K562 (cell line): ENCODE measurements at regions not wholly inside any gene's neighbourhood (a gene's known extent, or its start where the extent isn't known, plus 50 kb on each side); places are given as distances from the start of the nearest gene placed in this dataset.
"Not testable (repeated sequence)": the region's sequence is repeated elsewhere in the genome, so short reads cannot be mapped to it uniquely, and the experiment has no call there.

ENCODE experiments used
- ATAC-seq: fragments of 200-7000 bp; cut with Tn5 transposase; 3 replicates; pipeline ENCODE4 v1.9.1; 2020; ENCODE audit warnings: moderate library complexity
- BruUV-seq: library from RNA; stranded (reverse); fragments of 400-500 nt; replicated peaks from 2 replicates; lab custom pipeline; 2021; lab: Mats Ljungman, UMichigan
- CTCF ChIA-PET: fragments of 300-600 bp; formaldehyde crosslinking; extraction: SDS; loops from one replicate; lab custom pipeline; 2021; ENCODE audit warnings: low intra/inter-chr PET ratio; lab: Yijun Ruan, JAX
- POLR2A ChIA-PET: fragments of 300-600, 350-650 bp; sonication (Branson Sonifier 250); formaldehyde crosslinking; extraction: SDS; loops from one replicate; lab custom pipeline; 2021; ENCODE audit warnings: antibody characterized with exemption, inconsistent platforms; lab: Yijun Ruan, JAX
- DNase-seq, 4 experiments: peaks; one replicate each; pipeline versions ENCODE4 v3.0.0 to v3.0.0-alpha.2; 2011 to 2018; ENCODE audit warnings: low spot score in 3 of 4, mixed read lengths in 3 of 4; ENCODE audit errors: extremely low read depth in 1 of 4
- FAIRE-seq: peaks from 2 replicates; lab custom pipeline; 2011; peaks lifted over from hg19 to GRCh38; lab: Jason Lieb, UNC
- H2AFZ ChIP-seq: 2 replicates; pipeline ENCODE4 v1.6.0; 2011; ENCODE audit warnings: low read depth, low read length, control low read depth, inconsistent platforms
- H3K27ac ChIP-seq: fragments of 200-600 bp; 3 replicates; pipeline ENCODE4 v1.8.0; 2011; ENCODE audit warnings: low read depth, mild to moderate bottlenecking, control low read depth, inconsistent platforms, low read length, moderate library complexity, mixed read lengths; ENCODE audit errors: extremely low read depth
- H3K27me3 ChIP-seq, 2 experiments: fragments of 300-600 bp in 1 of 2; 2 replicates in 1 of 2; 3 replicates in 1 of 2; pipeline versions ENCODE4 v1.6.0 to v1.8.0; 2011; ENCODE audit warnings: inconsistent platforms in 2 of 2, low read length in 2 of 2, mild to moderate bottlenecking in 1 of 2, mixed read lengths in 1 of 2, moderate library complexity in 1 of 2; ENCODE audit not compliant: control insufficient read depth in 2 of 2, insufficient read depth in 2 of 2
- H3K36me3 ChIP-seq: fragments of 300-600 bp; 3 replicates; pipeline ENCODE4 v1.8.0; 2011; ENCODE audit warnings: mild to moderate bottlenecking, low read length, inconsistent platforms; ENCODE audit not compliant: control insufficient read depth, insufficient read depth
- H3K4me1 ChIP-seq, 2 experiments: fragments of 200-600 bp in 1 of 2; replicated peaks in 1 of 2; 2 replicates in 1 of 2; 3 replicates in 1 of 2; pipeline versions ENCODE4 v1.5.1 to v1.8.0; 2011; ENCODE audit warnings: inconsistent platforms in 2 of 2, low read length in 2 of 2, mild to moderate bottlenecking in 1 of 2, mixed read lengths in 1 of 2, moderate library complexity in 1 of 2; ENCODE audit not compliant: control insufficient read depth in 2 of 2, insufficient read depth in 2 of 2
- H3K4me2 ChIP-seq: 2 replicates; pipeline ENCODE4 v1.6.1; 2011; ENCODE audit warnings: low read length, control low read depth, inconsistent platforms, mixed read lengths; ENCODE audit not compliant: insufficient read depth
- H3K4me3 ChIP-seq: fragments of 200-600 bp; sonication (generic), shearing (Covaris generic); 2 replicates; pipeline ENCODE4 v1.5.1; 2016; ENCODE audit warnings: control low read depth, inconsistent platforms
- H3K79me2 ChIP-seq: fragments of 200-600 bp; 3 replicates; pipeline ENCODE4 v1.8.0; 2011; ENCODE audit warnings: low read length, inconsistent platforms; ENCODE audit not compliant: control insufficient read depth, insufficient read depth
- H3K9ac ChIP-seq, 2 experiments: 2 replicates each; pipeline versions ENCODE4 v1.6.0 to v1.6.1; 2011; ENCODE audit warnings: low read depth in 2 of 2, low read length in 2 of 2, control low read depth in 1 of 2, inconsistent platforms in 1 of 2, mild to moderate bottlenecking in 1 of 2, mixed read lengths in 1 of 2; ENCODE audit not compliant: insufficient read depth in 1 of 2
- H3K9me1 ChIP-seq: one replicate; pipeline ENCODE4 v1.6.0; 2011; ENCODE audit warnings: inconsistent platforms, mild to moderate bottlenecking, low read length, moderate library complexity; ENCODE audit not compliant: control insufficient read depth, insufficient read depth
- H3K9me3 ChIP-seq: replicated peaks from 2 replicates; pipeline ENCODE4 v1.5.1; 2011; ENCODE audit warnings: low read depth, low read length, inconsistent platforms; ENCODE audit not compliant: control insufficient read depth, insufficient read depth
- H4K20me1 ChIP-seq: replicated peaks from 2 replicates; pipeline ENCODE4 v1.6.1; 2011; ENCODE audit warnings: low read length, inconsistent platforms, mixed read lengths; ENCODE audit not compliant: control insufficient read depth, insufficient read depth
- CBX1 ChIP-seq: sonication (generic); IDR thresholded peaks from 2 replicates; pipeline ENCODE4 v1.6.1; 2016; ENCODE audit warnings: antibody characterized with exemption, low read depth, mild to moderate bottlenecking
- HINFP ChIP-seq: fragments of 450-650 bp; conservative IDR thresholded peaks from 2 replicates; pipeline ENCODE4 v1.6.1; 2016; ENCODE audit warnings: missing genetic modification characterization, low read depth, mild to moderate bottlenecking, control low read depth, missing compliant biosample characterization
- MXI1 ChIP-seq: IDR thresholded peaks from 2 replicates; pipeline ENCODE4 v1.6.1; 2011; ENCODE audit warnings: low read depth, mild to moderate bottlenecking, improper control_type of control experiment, low read length
- SAFB ChIP-seq: fragments of 200-400 bp; formaldehyde crosslinking; IDR thresholded peaks from 2 replicates; pipeline ENCODE4 v1.6.1; 2017; ENCODE audit warnings: low read depth, low read length, borderline replicate concordance
- SOX6 ChIP-seq: fragments of 450-650 bp; IDR thresholded peaks from 2 replicates; pipeline ENCODE4 v1.6.1; 2014; ENCODE audit warnings: mild to moderate bottlenecking
- TEAD2 ChIP-seq: fragments of 450-650 bp; IDR thresholded peaks from 2 replicates; pipeline ENCODE4 v1.6.1; 2016; ENCODE audit warnings: missing genetic modification characterization, control low read depth, missing compliant biosample characterization
- USF1 ChIP-seq: sonication (generic); formaldehyde crosslinking; IDR thresholded peaks from 2 replicates; pipeline ENCODE4 v1.9.0; 2022; ENCODE audit warnings: mild to moderate bottlenecking, missing genetic modification reagents
- ZNF311 ChIP-seq: fragments of 250-450 bp; sonication (Bioruptor Pico); IDR thresholded peaks from 2 replicates; pipeline ENCODE4 v1.4.0; 2020; ENCODE audit warnings: mild to moderate bottlenecking, moderate library complexity
- ZNF695 ChIP-seq: fragments of 450-650 bp; formaldehyde crosslinking; IDR thresholded peaks from 2 replicates; pipeline ENCODE4 v1.4.0; 2020; ENCODE audit warnings: mild to moderate bottlenecking, moderate library complexity
- WGBS: fragments of 100-300 bp; shearing (Covaris generic); methylation state at CpG from one replicate; pipeline ENCODE4 v1.1.6; 2016; ENCODE audit warnings: low coverage, mixed read lengths; ENCODE audit not compliant: insufficient coverage; ENCODE audit errors: missing lambda C conversion rate; 5-methylcytosine and 5-hydroxymethylcytosine counted together
- in situ Hi-C: fragments of 300-500 bp; cut with MboI; formaldehyde crosslinking; loops from 4 replicates; pipeline ENCODE4 v1.15.0; 2018; ENCODE audit warnings: inconsistent platforms, mixed read lengths
- intact Hi-C: fragments of 100-400 bp; cut with micrococcal nuclease; formaldehyde crosslinking; loops from 2 replicates; pipeline ENCODE4 v1.14.2; 2022
- TF ChIP-seq, protein P1 (sequence below): sonication (generic); formaldehyde crosslinking; IDR thresholded peaks from 2 replicates; pipeline ENCODE4 v1.8.0; 2023; ENCODE audit warnings: mild to moderate bottlenecking, missing genetic modification reagents

DNA sequence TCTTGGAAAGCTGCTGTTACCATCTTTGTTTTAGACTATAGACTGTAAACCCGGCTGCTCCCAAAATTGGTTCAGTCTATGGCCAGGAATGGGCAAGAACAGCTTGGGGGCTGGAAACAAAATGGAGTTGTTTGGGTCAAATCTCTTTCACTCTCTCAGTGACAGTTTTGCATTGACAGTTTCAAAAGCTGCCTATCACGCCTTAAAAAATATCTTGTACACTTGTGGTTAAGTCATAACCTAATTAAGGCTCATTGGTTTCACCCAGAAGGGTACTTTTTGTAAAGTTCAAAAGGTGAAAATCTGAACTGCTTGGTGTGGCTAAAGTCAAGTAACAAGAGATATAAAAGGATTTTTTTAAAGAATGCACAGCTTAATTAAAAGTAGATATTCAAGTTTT, 76.1 kb upstream of the PRL start (continued):
- no peak for TF ChIP-seq SOX6
- no peak for TF ChIP-seq SAFB
- no peak for TF ChIP-seq USF1 (CRISPR knock-in tag)
- TF ChIP-seq ZNF695 (CRISPR knock-in tag): no peak
- TF ChIP-seq HINFP (tag): no peak
- TF ChIP-seq, protein P1, sequence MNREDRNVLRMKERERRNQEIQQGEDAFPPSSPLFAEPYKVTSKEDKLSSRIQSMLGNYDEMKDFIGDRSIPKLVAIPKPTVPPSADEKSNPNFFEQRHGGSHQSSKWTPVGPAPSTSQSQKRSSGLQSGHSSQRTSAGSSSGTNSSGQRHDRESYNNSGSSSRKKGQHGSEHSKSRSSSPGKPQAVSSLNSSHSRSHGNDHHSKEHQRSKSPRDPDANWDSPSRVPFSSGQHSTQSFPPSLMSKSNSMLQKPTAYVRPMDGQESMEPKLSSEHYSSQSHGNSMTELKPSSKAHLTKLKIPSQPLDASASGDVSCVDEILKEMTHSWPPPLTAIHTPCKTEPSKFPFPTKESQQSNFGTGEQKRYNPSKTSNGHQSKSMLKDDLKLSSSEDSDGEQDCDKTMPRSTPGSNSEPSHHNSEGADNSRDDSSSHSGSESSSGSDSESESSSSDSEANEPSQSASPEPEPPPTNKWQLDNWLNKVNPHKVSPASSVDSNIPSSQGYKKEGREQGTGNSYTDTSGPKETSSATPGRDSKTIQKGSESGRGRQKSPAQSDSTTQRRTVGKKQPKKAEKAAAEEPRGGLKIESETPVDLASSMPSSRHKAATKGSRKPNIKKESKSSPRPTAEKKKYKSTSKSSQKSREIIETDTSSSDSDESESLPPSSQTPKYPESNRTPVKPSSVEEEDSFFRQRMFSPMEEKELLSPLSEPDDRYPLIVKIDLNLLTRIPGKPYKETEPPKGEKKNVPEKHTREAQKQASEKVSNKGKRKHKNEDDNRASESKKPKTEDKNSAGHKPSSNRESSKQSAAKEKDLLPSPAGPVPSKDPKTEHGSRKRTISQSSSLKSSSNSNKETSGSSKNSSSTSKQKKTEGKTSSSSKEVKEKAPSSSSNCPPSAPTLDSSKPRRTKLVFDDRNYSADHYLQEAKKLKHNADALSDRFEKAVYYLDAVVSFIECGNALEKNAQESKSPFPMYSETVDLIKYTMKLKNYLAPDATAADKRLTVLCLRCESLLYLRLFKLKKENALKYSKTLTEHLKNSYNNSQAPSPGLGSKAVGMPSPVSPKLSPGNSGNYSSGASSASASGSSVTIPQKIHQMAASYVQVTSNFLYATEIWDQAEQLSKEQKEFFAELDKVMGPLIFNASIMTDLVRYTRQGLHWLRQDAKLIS (CRISPR knock-in tag): no peak
- no peak for TF ChIP-seq CBX1
- TF ChIP-seq TEAD2 (tag): no peak
- TF ChIP-seq MXI1: no peak
- no peak for TF ChIP-seq ZNF311

DNA sequence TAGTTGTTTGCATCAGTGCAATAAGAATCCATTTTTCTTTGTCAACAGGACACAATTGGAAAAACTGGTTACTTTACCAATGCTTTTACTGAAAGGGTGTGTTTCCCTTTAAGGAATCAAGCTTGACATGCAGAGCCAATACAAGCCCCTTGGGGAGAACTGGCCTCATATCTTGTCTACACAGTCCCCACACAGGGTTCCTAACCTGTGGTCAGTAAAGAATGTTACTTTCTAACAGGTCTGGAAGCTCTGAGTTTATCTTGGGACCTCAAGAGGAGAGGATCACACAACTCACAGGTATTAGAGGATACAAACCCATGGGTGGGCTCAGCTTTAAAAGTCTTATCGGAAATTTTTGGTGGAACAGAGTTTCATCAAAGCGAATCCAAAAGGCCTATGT, 78.1 kb upstream of the PRL start:
- H3K79me2 ChIP-seq, H4K20me1 ChIP-seq, CTCF ChIA-PET, intact Hi-C loops, BruUV-seq, H3K27ac ChIP-seq, H3K36me3 ChIP-seq, H3K9ac ChIP-seq, H3K4me2 ChIP-seq, DNase-seq, POLR2A ChIA-PET, H3K9me1 ChIP-seq, H3K4me3 ChIP-seq, H3K4me1 ChIP-seq, H3K27me3 ChIP-seq, H3K9me3 ChIP-seq, FAIRE-seq, ATAC-seq, in situ Hi-C loops, H2AFZ ChIP-seq: not testable (repeated sequence)
- 3% methylated on average over 2 of the region's 2 CpGs for WGBS

DNA sequence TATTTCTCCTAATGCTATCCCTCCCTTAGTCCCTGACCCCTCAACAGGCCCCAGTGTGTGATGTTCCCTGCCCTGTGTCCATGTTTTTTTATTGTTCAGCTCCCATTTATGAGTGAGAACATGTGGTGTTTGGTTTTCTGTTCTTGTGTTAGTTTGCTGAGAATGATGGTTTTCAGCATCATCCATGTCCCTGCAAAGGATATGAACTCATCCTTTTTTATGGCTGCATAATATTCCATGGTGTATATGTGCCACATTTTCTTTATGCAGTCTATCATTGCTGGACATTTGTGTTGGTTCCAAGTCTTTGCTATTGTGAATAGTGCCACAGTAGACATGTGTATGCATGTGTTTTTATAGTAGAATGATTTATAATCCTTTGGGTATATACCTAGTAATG, 79.5 kb upstream of the PRL start:
- in situ Hi-C loops, FAIRE-seq, H3K79me2 ChIP-seq, POLR2A ChIA-PET, H3K27me3 ChIP-seq, H3K4me2 ChIP-seq, H3K4me1 ChIP-seq, H2AFZ ChIP-seq, intact Hi-C loops, H3K9me1 ChIP-seq, H3K9me3 ChIP-seq, DNase-seq, BruUV-seq, H3K4me3 ChIP-seq, H3K9ac ChIP-seq, H3K36me3 ChIP-seq, H4K20me1 ChIP-seq, CTCF ChIA-PET, ATAC-seq, H3K27ac ChIP-seq: not testable (repeated sequence)
